ENCODE measurements at regions not wholly inside any gene's neighbourhood (a gene's known extent, or its start where the extent isn't known, plus 50 kb on each side); places are given as distances from the start of the nearest gene placed in this dataset.

DNA sequence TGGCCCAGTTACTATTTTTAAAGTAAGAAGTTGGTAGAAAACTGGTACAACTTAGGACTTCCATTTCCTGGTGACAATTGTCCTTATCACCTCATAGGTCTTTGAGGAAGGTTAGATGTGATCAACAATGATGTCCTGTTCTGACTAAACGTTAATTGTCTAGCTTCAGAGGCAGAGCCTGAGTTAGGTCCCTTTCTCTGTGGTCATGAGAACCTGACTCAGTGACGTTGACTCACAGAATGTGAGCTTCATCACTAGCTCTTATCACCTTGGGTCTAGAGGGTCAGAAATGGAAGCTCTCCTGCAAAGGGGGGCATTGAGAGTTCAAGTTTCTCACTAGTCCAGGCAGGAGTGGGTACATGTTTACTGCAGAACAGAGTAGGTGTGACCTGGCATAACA, 60.6 kb upstream of the ATP8B1 start (continued):
- TF ChIP-seq, protein P1, sequence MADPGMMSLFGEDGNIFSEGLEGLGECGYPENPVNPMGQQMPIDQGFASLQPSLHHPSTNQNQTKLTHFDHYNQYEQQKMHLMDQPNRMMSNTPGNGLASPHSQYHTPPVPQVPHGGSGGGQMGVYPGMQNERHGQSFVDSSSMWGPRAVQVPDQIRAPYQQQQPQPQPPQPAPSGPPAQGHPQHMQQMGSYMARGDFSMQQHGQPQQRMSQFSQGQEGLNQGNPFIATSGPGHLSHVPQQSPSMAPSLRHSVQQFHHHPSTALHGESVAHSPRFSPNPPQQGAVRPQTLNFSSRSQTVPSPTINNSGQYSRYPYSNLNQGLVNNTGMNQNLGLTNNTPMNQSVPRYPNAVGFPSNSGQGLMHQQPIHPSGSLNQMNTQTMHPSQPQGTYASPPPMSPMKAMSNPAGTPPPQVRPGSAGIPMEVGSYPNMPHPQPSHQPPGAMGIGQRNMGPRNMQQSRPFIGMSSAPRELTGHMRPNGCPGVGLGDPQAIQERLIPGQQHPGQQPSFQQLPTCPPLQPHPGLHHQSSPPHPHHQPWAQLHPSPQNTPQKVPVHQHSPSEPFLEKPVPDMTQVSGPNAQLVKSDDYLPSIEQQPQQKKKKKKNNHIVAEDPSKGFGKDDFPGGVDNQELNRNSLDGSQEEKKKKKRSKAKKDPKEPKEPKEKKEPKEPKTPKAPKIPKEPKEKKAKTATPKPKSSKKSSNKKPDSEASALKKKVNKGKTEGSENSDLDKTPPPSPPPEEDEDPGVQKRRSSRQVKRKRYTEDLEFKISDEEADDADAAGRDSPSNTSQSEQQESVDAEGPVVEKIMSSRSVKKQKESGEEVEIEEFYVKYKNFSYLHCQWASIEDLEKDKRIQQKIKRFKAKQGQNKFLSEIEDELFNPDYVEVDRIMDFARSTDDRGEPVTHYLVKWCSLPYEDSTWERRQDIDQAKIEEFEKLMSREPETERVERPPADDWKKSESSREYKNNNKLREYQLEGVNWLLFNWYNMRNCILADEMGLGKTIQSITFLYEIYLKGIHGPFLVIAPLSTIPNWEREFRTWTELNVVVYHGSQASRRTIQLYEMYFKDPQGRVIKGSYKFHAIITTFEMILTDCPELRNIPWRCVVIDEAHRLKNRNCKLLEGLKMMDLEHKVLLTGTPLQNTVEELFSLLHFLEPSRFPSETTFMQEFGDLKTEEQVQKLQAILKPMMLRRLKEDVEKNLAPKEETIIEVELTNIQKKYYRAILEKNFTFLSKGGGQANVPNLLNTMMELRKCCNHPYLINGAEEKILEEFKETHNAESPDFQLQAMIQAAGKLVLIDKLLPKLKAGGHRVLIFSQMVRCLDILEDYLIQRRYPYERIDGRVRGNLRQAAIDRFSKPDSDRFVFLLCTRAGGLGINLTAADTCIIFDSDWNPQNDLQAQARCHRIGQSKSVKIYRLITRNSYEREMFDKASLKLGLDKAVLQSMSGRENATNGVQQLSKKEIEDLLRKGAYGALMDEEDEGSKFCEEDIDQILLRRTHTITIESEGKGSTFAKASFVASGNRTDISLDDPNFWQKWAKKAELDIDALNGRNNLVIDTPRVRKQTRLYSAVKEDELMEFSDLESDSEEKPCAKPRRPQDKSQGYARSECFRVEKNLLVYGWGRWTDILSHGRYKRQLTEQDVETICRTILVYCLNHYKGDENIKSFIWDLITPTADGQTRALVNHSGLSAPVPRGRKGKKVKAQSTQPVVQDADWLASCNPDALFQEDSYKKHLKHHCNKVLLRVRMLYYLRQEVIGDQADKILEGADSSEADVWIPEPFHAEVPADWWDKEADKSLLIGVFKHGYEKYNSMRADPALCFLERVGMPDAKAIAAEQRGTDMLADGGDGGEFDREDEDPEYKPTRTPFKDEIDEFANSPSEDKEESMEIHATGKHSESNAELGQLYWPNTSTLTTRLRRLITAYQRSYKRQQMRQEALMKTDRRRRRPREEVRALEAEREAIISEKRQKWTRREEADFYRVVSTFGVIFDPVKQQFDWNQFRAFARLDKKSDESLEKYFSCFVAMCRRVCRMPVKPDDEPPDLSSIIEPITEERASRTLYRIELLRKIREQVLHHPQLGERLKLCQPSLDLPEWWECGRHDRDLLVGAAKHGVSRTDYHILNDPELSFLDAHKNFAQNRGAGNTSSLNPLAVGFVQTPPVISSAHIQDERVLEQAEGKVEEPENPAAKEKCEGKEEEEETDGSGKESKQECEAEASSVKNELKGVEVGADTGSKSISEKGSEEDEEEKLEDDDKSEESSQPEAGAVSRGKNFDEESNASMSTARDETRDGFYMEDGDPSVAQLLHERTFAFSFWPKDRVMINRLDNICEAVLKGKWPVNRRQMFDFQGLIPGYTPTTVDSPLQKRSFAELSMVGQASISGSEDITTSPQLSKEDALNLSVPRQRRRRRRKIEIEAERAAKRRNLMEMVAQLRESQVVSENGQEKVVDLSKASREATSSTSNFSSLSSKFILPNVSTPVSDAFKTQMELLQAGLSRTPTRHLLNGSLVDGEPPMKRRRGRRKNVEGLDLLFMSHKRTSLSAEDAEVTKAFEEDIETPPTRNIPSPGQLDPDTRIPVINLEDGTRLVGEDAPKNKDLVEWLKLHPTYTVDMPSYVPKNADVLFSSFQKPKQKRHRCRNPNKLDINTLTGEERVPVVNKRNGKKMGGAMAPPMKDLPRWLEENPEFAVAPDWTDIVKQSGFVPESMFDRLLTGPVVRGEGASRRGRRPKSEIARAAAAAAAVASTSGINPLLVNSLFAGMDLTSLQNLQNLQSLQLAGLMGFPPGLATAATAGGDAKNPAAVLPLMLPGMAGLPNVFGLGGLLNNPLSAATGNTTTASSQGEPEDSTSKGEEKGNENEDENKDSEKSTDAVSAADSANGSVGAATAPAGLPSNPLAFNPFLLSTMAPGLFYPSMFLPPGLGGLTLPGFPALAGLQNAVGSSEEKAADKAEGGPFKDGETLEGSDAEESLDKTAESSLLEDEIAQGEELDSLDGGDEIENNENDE (IDR thresholded peaks at IDR 0.05; ENCODE audit: insufficient replicate concordance, low read length): no peak
- TF ChIP-seq RAD21 (IDR thresholded peaks at IDR 0.05 in 1 of 2, conservative IDR thresholded peaks at IDR 0.05 in 1 of 2; ENCODE audit: low read depth in 2 of 2, low read length in 2 of 2) (no peak), FOSL1 (IDR thresholded peaks at IDR 0.05; ENCODE audit: insufficient read depth, low read depth, low read length) (no peak), HDAC6 (IDR thresholded peaks at IDR 0.05; ENCODE audit: low read depth, low read length) (no peak)
